Duodenal mucosa (tissue), 2 donors: ENCODE measurements at regions not wholly inside any gene's neighbourhood (a gene's known extent, or its start where the extent isn't known, plus 50 kb on each side); places are given as distances from the start of the nearest gene placed in this dataset.

Source experiments
- H3K27ac ChIP-seq: one replicate; pipeline ENCODE4 v1.7.0; 2013; ENCODE audit warnings: low read depth, low read length
- H3K27me3 ChIP-seq, 2 donors: one replicate each; pipeline ENCODE4 v1.7.0; 2013; ENCODE audit warnings: low read length in 2 of 2, control low read depth in 1 of 2; ENCODE audit not compliant: insufficient read depth in 2 of 2, control insufficient read depth in 1 of 2
- H3K36me3 ChIP-seq, 2 donors: one replicate each; pipeline ENCODE4 v1.7.0; 2013; ENCODE audit warnings: low read length in 2 of 2, control low read depth in 1 of 2; ENCODE audit not compliant: insufficient read depth in 2 of 2, control insufficient read depth in 1 of 2
- H3K4me1 ChIP-seq, 2 donors: one replicate each; pipeline ENCODE4 v1.7.0; 2013; ENCODE audit warnings: low read length in 2 of 2, control low read depth in 1 of 2; ENCODE audit not compliant: insufficient read depth in 2 of 2, control insufficient read depth in 1 of 2
- H3K4me3 ChIP-seq, 2 donors: one replicate each; pipeline ENCODE4 v1.7.0; 2013; ENCODE audit warnings: low read length in 2 of 2, low read depth in 1 of 2
- H3K9ac ChIP-seq, 2 donors: one replicate each; pipeline ENCODE4 v1.7.0; 2013; ENCODE audit warnings: low read length in 2 of 2, low read depth in 1 of 2
- H3K9me3 ChIP-seq, 2 donors: one replicate each; pipeline ENCODE4 v1.7.0; 2013; ENCODE audit warnings: low read length in 2 of 2, control low read depth in 1 of 2; ENCODE audit not compliant: control insufficient read depth in 1 of 2

- Histone ChIP-seq H3K9ac (no peak overlapping the region), H3K9me3 (no peaks in the 10 kb centered on the region), H3K4me3 (no peak overlapping the region), H3K36me3 (no peaks in the 10 kb centered on the region), H3K4me1 (no peaks in the 10 kb centered on the region), H3K27me3 (no peaks in the 10 kb centered on the region), H3K27ac (no peak overlapping the region)
Measured at GRCh38 chr4:74608151-74608949, 163.4 kb downstream of the AREG start.

DNA sequence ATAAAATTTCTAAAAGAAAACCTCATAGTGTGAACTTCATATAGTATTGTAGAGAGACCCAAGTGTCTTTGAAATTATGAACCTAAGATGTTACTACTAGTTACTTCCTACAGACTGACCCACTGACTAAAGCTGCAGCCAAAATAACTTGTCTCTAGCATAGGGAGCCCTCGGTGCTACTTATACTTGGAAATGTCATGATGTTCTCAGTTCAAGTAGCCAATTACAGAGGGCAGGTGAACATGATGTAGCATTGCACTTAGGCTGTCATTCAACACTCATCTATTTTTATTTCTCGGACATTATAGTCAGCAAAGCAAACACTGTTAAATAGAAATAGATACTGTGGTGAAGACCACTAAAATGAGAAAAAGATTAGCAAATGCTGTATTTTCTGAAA is 165.6 kb downstream of the AREG start:
- Histone ChIP-seq H3K4me1 (no peaks in the 10 kb centered on the region), H3K27me3 (no peaks in the 10 kb centered on the region), H3K9me3 (no peaks in the 10 kb centered on the region), H3K4me3 (no peak overlapping the region), H3K27ac (no peak overlapping the region), H3K36me3 (no peaks in the 10 kb centered on the region), H3K9ac (no peak overlapping the region)

DNA sequence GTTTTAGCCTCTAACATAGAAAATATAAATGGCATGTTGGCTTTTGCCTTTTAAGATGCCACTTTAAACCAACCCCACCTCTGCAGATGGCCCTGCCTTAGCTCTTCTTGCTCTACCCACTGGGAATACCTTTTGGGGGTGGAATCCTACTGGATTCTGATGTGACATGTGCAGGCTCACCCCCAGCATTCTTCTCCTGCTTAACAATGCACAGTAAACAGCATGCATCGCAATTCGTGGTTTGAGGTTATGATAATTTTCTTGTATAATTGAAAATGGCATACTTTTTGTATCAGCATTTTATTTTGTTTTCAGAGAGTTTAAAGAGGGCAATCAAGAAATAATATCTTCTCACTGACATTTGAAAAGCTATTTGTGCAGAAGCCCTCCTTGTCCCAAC is 167.9 kb downstream of the AREG start:
- H3K27me3 ChIP-seq, result no peaks in the 10 kb centered on the region
- H3K4me3 ChIP-seq, result no peak overlapping the region
- no peak overlapping the region for H3K27ac ChIP-seq
- no peak overlapping the region for H3K9ac ChIP-seq
- no peaks in the 10 kb centered on the region for H3K4me1 ChIP-seq
- H3K36me3 ChIP-seq, result no peaks in the 10 kb centered on the region
- no peaks in the 10 kb centered on the region for H3K9me3 ChIP-seq

DNA sequence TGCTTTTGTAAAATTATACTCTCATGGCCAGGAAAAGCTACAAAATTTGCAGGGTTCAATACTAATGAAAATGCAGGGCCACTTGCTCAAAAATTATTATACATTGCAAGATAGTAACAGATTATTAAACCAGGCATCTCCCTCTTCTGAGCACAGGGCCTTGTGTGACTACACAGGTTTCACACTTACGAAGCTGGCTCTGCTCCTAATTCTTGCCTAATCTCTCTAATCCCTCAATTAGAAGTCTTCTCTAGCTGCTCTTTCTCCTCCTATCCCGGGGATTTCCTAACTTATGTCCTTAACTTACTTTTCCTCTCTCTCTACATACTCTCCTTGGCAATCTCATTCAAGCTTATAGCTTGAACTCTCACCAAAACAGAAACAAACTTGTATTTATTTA is 168.3 kb downstream of the AREG start:
- Histone ChIP-seq H3K4me1 (no peaks in the 10 kb centered on the region), H3K4me3 (no peak overlapping the region), H3K27me3 (no peaks in the 10 kb centered on the region), H3K9me3 (no peaks in the 10 kb centered on the region), H3K27ac (no peak overlapping the region), H3K9ac (no peak overlapping the region), H3K36me3 (no peaks in the 10 kb centered on the region)

DNA sequence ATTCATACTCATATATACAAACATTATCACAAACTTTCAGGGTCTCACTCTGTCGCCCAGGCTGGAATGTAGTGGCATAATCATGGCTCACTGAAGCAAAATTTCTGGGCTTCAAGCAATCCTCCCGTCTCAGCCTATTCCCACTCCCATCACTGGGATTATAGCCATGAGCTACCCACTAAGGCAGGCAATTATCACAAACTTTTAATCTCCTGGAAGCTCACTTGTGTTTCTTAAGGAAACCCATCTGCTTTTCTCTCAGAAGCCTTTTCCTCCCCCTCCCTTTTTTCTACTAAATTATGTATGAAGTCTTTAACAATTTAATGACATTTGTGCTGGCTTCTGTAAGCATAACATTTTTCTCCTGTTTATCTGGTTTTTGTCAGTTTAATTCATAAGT is 170.5 kb downstream of the AREG start:
- Histone ChIP-seq H3K9me3 (no peaks in the 10 kb centered on the region), H3K27ac (no peak overlapping the region), H3K36me3 (no peaks in the 10 kb centered on the region), H3K9ac (no peak overlapping the region), H3K4me1 (no peaks in the 10 kb centered on the region), H3K27me3 (no peaks in the 10 kb centered on the region), H3K4me3 (no peak overlapping the region)

- H3K4me3 ChIP-seq, result no peak overlapping the region
- no peaks in the 10 kb centered on the region for H3K27me3 ChIP-seq
- no peak overlapping the region for H3K9ac ChIP-seq
- H3K9me3 ChIP-seq, result no peaks in the 10 kb centered on the region
- H3K36me3 ChIP-seq, result no peaks in the 10 kb centered on the region
- H3K27ac ChIP-seq, result no peak overlapping the region
- H3K4me1 ChIP-seq, result peaks cover 0 to 7% of the 10 kb centered on the region in 2 donors
Measured at GRCh38 chr4:74618166-74618565, 173.2 kb downstream of the AREG start.

GRCh38 chr4:74618659-74619058 is 173.7 kb downstream of the AREG start:
- Histone ChIP-seq H3K27ac (no peak overlapping the region), H3K4me1 (peaks cover 3 to 8% of the 10 kb centered on the region in 2 donors), H3K9ac (no peak overlapping the region), H3K36me3 (no peaks in the 10 kb centered on the region), H3K4me3 (no peak overlapping the region), H3K9me3 (no peaks in the 10 kb centered on the region), H3K27me3 (no peaks in the 10 kb centered on the region)

DNA sequence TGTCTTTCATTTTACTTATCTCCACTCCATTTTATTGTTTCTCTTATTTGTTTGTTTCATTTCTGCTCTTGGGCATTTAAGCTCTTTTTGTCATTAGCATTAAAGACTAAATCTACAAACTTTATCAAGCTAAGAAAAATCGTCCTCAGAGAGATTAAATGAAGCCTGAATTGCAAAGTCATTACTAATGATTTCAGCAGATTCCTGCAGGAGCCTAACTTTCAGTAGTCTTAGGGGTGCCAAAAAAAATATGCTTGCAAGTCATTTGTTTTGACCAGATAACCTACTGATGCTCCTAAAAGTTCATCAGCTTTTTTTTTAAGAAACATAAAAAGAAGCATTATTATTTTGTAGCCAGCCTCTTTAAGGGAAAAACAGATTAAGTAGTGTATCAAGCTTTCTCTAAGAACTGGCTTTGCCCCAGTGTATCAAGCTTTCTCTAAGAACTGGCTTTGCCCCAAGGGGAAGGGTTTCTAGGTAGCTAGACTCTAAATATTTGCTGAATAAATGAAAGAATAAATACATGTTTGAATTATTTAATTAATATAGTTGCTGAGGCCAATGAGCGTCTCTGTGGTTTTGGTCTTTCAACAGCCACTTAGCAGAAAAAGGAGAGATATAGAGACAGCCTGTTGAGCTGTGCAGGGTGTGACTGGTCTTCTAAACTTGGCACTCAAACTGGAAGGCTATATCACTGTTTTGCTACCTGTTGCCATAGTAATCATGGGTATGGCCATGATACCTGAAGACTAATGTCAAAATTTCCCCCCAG is 174.2 kb downstream of the BTC start:
- no peak overlapping the region for H3K27ac ChIP-seq
- H3K27me3 ChIP-seq, result no peaks in the 10 kb centered on the region
- H3K9ac ChIP-seq, result no peak overlapping the region
- H3K4me1 ChIP-seq, result peaks cover 12 to 18% of the 10 kb centered on the region in 2 donors
- no peaks in the 10 kb centered on the region for H3K9me3 ChIP-seq
- H3K4me3 ChIP-seq, result no peak overlapping the region
- H3K36me3 ChIP-seq, result no peaks in the 10 kb centered on the region

DNA sequence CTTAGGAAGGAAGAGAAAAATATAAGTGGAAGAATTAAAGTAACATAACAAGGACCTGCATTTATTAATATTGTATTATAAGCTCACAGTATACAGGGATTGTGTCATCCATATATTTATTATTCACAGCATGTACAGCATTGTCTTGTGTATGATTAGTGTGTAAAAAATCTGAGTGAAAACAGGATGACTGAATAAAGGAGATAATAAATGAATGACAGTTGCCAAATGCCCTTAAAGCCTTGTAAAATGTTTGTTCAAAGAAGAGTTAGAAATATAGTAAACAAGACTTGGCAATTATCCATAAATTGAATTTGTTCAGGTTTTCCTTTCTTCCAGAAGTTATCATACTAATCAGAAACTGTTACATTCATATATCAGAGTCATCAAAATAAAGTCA is 172.7 kb downstream of the BTC start:
- no peak overlapping the region for H3K9ac ChIP-seq
- H3K36me3 ChIP-seq, result no peaks in the 10 kb centered on the region
- H3K4me3 ChIP-seq, result no peak overlapping the region
- H3K27ac ChIP-seq, result no peak overlapping the region
- no peaks in the 10 kb centered on the region for H3K9me3 ChIP-seq
- peaks cover 17 to 30% of the 10 kb centered on the region in 2 donors for H3K4me1 ChIP-seq
- H3K27me3 ChIP-seq, result no peaks in the 10 kb centered on the region

DNA sequence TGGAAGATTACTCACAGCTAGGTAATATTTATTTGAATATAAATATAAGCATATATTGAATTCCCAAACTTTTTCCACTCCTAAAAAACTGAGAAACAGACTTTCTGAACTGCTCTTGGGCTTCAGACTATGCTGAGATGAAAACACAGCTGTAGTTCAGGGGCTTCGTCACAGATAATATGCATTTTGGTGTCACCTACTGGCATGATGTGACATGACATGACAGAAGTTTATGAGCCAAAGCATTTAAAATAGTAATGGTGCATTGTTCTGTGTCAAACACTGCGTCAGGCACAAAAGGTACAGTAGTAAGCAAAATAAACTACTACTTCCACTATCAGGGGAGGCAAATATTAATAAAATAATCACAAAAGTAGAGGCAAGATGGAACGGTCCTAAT is 171.3 kb downstream of the BTC start:
- Histone ChIP-seq H3K36me3 (no peaks in the 10 kb centered on the region), H3K4me1 (peaks cover 20 to 36% of the 10 kb centered on the region in 2 donors)

More for the DNA sequence above, 171.3 kb downstream of the BTC start:
- Histone ChIP-seq H3K9ac (no peak overlapping the region), H3K27ac (no peak overlapping the region), H3K27me3 (no peaks in the 10 kb centered on the region), H3K4me3 (no peak overlapping the region), H3K9me3 (no peaks in the 10 kb centered on the region)
